Central memory CD8-positive, alpha-beta T cell (primary cell): ENCODE measurements at regions not wholly inside any gene's neighbourhood (a gene's known extent, or its start where the extent isn't known, plus 50 kb on each side); places are given as distances from the start of the nearest gene placed in this dataset.
A peak's percentile ranks its signal among the peaks of the same experiment; 100 is the strongest.

ENCODE experiments used
- ATAC-seq: fragments of 150-1000 bp; cut with Tn5 transposase; replicated peaks from 2 replicates; pipeline ENCODE4 v1.10.0; 2022; ENCODE audit warnings: mild to moderate bottlenecking, moderate FRiP score, moderate number of reproducible peaks; ENCODE audit not compliant: poor library complexity, severe bottlenecking; ENCODE audit errors: extremely low read depth
- DNase-seq, 2 donors: peaks; one replicate each; pipeline ENCODE4 v3.0.0; 2021; ENCODE audit warnings: low spot score in 2 of 2
- H3K27ac Mint-ChIP-seq: one replicate; pipeline ENCODE4 v1.8.0; 2022; ENCODE audit warnings: low read depth, mild to moderate bottlenecking, moderate library complexity, mixed read lengths
- H3K27me3 Mint-ChIP-seq: one replicate; pipeline ENCODE4 v1.8.0; 2022; ENCODE audit warnings: mixed read lengths
- H3K36me3 Mint-ChIP-seq: one replicate; pipeline ENCODE4 v1.8.0; 2022; ENCODE audit warnings: mild to moderate bottlenecking, moderate library complexity, mixed read lengths; ENCODE audit not compliant: insufficient read depth
- H3K4me1 Mint-ChIP-seq: one replicate; pipeline ENCODE4 v1.8.0; 2022; ENCODE audit warnings: mixed read lengths
- H3K4me3 Mint-ChIP-seq: one replicate; pipeline ENCODE4 v1.8.0; 2022; ENCODE audit warnings: mild to moderate bottlenecking, moderate library complexity, mixed read lengths
- H3K9me3 Mint-ChIP-seq: one replicate; pipeline ENCODE4 v1.8.0; 2022; ENCODE audit warnings: mixed read lengths

GRCh38 chr7:156022483-156023459 is 210.5 kb upstream of the SHH start:
- Mint-ChIP-seq H3K9me3 (no peaks in the 10 kb centered on the region), H3K27me3 (peaks cover 12% of the 10 kb centered on the region), H3K27ac (no peak overlapping the region), H3K4me1 (no peaks in the 10 kb centered on the region), H3K4me3 (no peak overlapping the region), H3K36me3 (no peaks in the 10 kb centered on the region)
- ATAC-seq = no peak
- DNase-seq = peak in 1 of 2 donors; percentile 6

- no peak overlapping the region for H3K4me3 Mint-ChIP-seq
These were observed 209.2 kb upstream of the SHH start for GRCh38 chr7:156021471-156021870.

DNA sequence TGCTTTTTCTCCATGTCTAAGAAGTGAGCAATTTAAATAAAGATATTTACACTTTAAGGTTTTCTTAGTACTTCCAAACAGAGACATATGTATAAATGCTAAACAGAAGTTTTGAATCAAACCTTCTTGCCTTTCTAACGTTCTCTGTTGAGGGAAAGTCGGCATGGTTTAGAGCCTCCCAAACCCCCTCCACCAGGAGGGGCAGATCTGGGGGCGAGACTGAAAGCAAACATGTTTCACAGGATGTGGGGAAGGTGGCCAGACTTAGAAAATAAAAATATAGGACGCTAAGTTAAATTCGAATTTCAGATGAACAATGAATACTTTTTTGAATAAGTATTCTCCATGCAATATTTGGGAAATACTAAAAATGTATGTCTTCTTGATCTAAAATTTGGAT is 208.3 kb upstream of the SHH start:
- ATAC-seq = no peak
- Mint-ChIP-seq H3K4me1 (no peaks in the 10 kb centered on the region), H3K4me3 (no peak overlapping the region), H3K27ac (no peak overlapping the region), H3K27me3 (peaks cover 18% of the 10 kb centered on the region), H3K36me3 (no peaks in the 10 kb centered on the region), H3K9me3 (no peaks in the 10 kb centered on the region)
- no peak for DNase-seq

More at GRCh38 chr7:156021471-156021870, 209.2 kb upstream of the SHH start:
- no peaks in the 10 kb centered on the region for H3K36me3 Mint-ChIP-seq
- H3K27ac Mint-ChIP-seq = no peak overlapping the region
- no peaks in the 10 kb centered on the region for H3K4me1 Mint-ChIP-seq
- peaks cover 18% of the 10 kb centered on the region for H3K27me3 Mint-ChIP-seq
- H3K9me3 Mint-ChIP-seq = no peaks in the 10 kb centered on the region
- DNase-seq (no peak), ATAC-seq (no peak)

GRCh38 chr7:156019776-156020565 is 207.7 kb upstream of the SHH start:
- no peaks in the 10 kb centered on the region for H3K4me1 Mint-ChIP-seq
- DNase-seq (peak in 1 of 2 donors; percentile 7), ATAC-seq (no peak)
- no peak overlapping the region for H3K4me3 Mint-ChIP-seq
- no peaks in the 10 kb centered on the region for H3K9me3 Mint-ChIP-seq
- no peak overlapping the region for H3K27ac Mint-ChIP-seq
- H3K36me3 Mint-ChIP-seq = no peaks in the 10 kb centered on the region
- H3K27me3 Mint-ChIP-seq = peaks cover 18% of the 10 kb centered on the region

DNA sequence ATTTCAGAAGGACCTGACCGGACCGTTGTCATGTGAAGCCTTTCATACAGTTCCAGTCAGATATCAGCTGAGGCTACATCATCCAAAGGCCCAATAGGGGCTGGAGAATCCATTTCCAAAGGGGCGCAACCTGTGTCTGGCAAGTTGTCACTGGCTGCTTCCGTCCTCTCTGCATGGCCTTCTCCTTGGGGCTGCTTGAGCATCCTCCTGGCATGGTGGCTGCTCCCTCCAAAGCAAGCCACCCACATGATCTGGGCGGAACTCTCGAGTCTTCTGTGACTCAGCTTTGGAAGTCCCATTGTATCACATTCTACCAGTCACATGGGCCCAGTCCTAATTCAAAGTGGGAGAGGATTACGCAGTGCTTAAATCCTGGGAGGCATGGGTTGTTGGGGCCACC is 207.0 kb upstream of the SHH start:
- ATAC-seq = no peak
- DNase-seq = no peak
- no peaks in the 10 kb centered on the region for H3K4me1 Mint-ChIP-seq
- no peaks in the 10 kb centered on the region for H3K36me3 Mint-ChIP-seq
- no peak overlapping the region for H3K27ac Mint-ChIP-seq
- H3K9me3 Mint-ChIP-seq = no peaks in the 10 kb centered on the region
- H3K4me3 Mint-ChIP-seq = no peak overlapping the region
- peaks cover 18% of the 10 kb centered on the region for H3K27me3 Mint-ChIP-seq

DNA sequence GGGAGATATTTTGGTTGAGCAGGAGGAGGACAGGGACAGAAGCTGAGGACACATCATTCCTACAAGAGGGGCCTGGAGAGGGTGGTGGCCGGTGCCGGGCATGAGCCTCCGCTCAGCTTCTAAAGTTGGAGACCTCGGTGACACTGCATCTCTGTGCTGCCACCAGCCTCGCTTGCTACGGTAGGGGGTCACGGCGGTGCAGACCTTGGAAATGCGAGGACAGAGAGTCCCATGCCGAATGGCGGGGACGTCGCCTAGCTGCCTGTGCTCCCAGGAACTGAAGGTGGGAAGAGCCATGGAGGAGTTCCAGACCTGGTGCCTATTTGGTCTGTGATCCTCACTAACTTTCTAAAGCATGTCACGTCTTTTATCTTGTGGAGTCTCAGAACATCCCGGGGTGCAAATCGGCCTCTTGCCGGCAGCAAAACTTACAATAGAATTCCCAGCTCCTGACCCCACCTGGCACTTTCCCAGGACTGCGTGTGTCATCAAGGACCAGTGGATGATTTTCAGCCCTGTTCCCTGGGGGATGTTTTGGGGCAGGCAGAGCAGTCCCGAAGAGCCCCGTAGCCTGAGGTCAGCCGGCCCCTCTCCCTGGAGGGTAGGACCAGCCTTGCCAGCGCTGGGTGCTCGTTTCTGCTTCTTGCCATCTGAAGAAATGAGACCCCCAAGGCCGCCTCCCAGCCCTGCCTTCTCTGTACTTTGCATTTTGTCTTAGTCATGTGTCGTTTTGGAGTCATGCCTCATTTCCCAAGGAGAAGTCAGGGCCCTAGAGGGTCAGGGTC is 205.8 kb upstream of the SHH start:
- no peak for ATAC-seq
- H3K4me3 Mint-ChIP-seq = no peak overlapping the region
- no peak overlapping the region for H3K27ac Mint-ChIP-seq
- DNase-seq = no peak
- H3K4me1 Mint-ChIP-seq = no peaks in the 10 kb centered on the region
- H3K36me3 Mint-ChIP-seq = no peaks in the 10 kb centered on the region
- peaks cover 6% of the 10 kb centered on the region for H3K9me3 Mint-ChIP-seq
- H3K27me3 Mint-ChIP-seq = peaks cover 18% of the 10 kb centered on the region

DNA sequence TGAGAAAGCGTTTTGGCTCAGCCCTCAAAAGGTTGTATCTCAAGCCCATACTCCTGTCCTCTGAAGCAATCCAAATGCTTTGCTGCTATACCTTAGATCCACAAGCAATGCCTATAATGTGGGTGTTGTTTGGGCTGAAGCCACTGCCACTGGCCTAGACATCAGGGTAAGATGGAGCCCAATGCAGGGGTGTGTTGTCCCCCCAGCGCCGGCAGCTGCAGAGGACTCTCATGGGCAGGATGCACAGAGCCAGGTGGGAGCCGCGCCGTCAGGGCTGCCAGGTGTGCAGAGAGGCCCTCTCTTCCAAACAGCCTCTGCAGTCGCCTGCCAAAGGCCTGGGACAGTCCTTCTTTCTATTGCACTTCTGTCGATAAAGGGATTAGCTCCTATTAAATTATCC is 205.2 kb upstream of the SHH start:
- Mint-ChIP-seq H3K27me3 (peaks cover 18% of the 10 kb centered on the region), H3K9me3 (peaks cover 6% of the 10 kb centered on the region), H3K36me3 (no peaks in the 10 kb centered on the region), H3K4me1 (no peaks in the 10 kb centered on the region), H3K4me3 (no peak overlapping the region), H3K27ac (no peak overlapping the region)
- ATAC-seq (no peak), DNase-seq (no peak)

DNA sequence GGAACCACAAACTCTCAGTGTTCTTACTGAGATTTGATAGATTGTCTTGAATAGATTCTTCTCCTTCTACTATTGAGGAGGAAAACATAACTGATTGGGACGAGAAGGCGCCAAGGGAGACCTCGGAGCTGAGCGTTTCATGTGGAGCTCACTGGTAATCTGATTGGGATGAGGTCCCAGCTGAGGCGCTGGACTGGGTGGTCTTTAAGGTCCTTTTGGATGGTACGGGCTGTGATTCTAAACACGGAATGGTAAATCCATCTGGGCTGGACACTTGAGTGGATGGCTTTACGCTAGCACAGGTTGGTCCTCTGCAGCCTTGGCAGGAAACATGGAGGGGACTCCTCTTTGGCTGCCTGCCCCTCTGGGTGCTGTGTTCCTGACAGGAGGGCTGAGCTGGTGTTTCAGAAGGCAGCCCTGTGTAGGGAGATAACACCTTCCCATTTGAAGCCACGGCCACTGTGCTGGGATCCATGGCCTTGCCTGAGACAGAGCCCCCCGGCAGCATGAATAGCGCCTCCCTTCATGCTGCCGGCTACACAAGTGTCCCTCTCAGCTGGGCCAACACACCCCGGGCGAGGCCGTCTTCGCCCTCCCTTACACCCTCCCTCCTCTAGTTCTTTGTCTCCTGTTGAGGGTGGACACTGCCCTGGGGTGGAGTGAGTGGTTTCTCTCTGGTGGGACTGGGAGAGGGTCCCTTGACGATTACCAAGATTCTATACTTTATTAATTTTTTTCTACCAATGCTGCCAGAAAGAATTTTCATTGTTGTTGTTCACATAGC is 203.2 kb upstream of the SHH start:
- H3K27ac Mint-ChIP-seq = no peak overlapping the region
- DNase-seq (no peak), ATAC-seq (peak; percentile 10)
- no peaks in the 10 kb centered on the region for H3K36me3 Mint-ChIP-seq
- H3K9me3 Mint-ChIP-seq = peaks cover 6% of the 10 kb centered on the region
- peaks cover 18% of the 10 kb centered on the region for H3K27me3 Mint-ChIP-seq
- no peaks in the 10 kb centered on the region for H3K4me1 Mint-ChIP-seq
- H3K4me3 Mint-ChIP-seq = no peak overlapping the region

- Mint-ChIP-seq H3K4me3 (no peak overlapping the region), H3K9me3 (peaks cover 6% of the 10 kb centered on the region), H3K4me1 (no peaks in the 10 kb centered on the region), H3K27me3 (peaks cover 18% of the 10 kb centered on the region), H3K27ac (no peak overlapping the region), H3K36me3 (no peaks in the 10 kb centered on the region)
- ATAC-seq = no peak
- DNase-seq = no peak
These were observed 202.5 kb upstream of the SHH start for GRCh38 chr7:156014808-156015207.

DNA sequence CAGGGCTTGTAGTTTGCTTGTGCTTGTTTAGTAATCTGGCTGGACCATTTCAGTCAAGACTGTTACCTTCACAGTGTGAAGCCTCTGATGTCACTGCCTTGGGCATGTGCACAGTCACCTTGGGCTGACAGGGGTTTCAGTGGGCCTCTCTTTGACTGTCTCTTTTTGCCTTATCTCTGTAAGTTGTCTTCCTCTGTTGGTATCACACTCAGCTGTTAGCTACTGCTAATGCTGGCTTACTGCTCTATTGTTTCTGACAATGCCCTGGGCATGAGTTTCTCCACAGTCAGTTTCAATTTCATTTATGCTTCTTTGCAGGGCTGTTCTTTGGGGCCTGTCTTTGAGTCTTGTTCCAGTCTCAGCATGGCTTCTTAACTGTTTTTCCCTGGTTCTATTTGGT is 201.9 kb upstream of the SHH start:
- no peaks in the 10 kb centered on the region for H3K36me3 Mint-ChIP-seq
- ATAC-seq = no peak
- no peak overlapping the region for H3K27ac Mint-ChIP-seq
- H3K4me3 Mint-ChIP-seq = no peak overlapping the region
- no peaks in the 10 kb centered on the region for H3K4me1 Mint-ChIP-seq
- DNase-seq = no peak
- H3K9me3 Mint-ChIP-seq = peaks cover 6% of the 10 kb centered on the region
- peaks cover 18% of the 10 kb centered on the region for H3K27me3 Mint-ChIP-seq

DNA sequence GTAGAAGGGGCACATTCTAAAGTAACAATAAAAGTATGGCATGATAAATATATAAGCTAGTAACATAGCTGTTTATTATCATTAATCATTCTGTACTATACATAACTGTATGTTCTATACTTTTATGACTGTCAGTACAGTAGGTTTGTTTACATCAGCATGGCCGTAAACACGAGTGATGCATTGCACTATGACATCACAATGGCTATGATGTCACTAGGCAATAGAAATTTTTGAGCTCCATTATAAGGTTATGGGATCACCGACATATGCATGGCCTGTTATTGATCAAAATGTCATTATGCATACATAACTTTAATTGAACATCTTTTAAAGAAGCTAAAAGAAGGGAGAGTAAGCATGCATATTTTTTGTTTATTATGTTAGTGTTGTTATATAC is 200.1 kb upstream of the SHH start:
- Mint-ChIP-seq H3K4me3 (no peak overlapping the region), H3K27me3 (peaks cover 2% of the 10 kb centered on the region), H3K36me3 (no peaks in the 10 kb centered on the region), H3K9me3 (peaks cover 6% of the 10 kb centered on the region), H3K27ac (no peak overlapping the region), H3K4me1 (no peaks in the 10 kb centered on the region)
- ATAC-seq (no peak), DNase-seq (no peak)

- Mint-ChIP-seq H3K4me1 (no peaks in the 10 kb centered on the region), H3K36me3 (no peaks in the 10 kb centered on the region), H3K27ac (no peak overlapping the region), H3K4me3 (no peak overlapping the region), H3K27me3 (no peaks in the 10 kb centered on the region), H3K9me3 (peaks cover 6% of the 10 kb centered on the region)
- ATAC-seq = no peak
- no peak for DNase-seq
These were observed 197.3 kb upstream of the SHH start for GRCh38 chr7:156009569-156009968.
